ENCODE measurements at regions not wholly inside any gene's neighbourhood (a gene's known extent, or its start where the extent isn't known, plus 50 kb on each side); places are given as distances from the start of the nearest gene placed in this dataset.

GRCh38 chr10:78992333-78992732, 76.4 kb upstream of the ZMIZ1 start:
- no peak overlapping the region for H3K4me3 ChIP-seq
- H3K4me1 ChIP-seq: no peaks in the 10 kb centered on the region
- H3K27me3 ChIP-seq: no peaks in the 10 kb centered on the region
- no peaks in the 10 kb centered on the region for H3K36me3 ChIP-seq
- no peak overlapping the region for H3K27ac ChIP-seq
- TF ChIP-seq POLR2A (IDR thresholded peaks at IDR 0.05) (no peak), POLR2AphosphoS5 (IDR thresholded peaks at IDR 0.05) (no peak), CTCF (IDR thresholded peaks at IDR 0.05) (no peak), EP300 (IDR thresholded peaks at IDR 0.05) (no peak)
- WGBS: 85% methylated on average over 6 of the region's 6 CpGs
- DNase-seq (ENCODE audit: low spot score in 2 of 2): no peak
- H3K9me3 ChIP-seq: no peaks in the 10 kb centered on the region

GRCh38 chr10:78993261-78993945, 75.4 kb upstream of the ZMIZ1 start:
- Histone ChIP-seq H3K4me3 (no peak overlapping the region), H3K4me1 (no peaks in the 10 kb centered on the region), H3K27ac (no peak overlapping the region), H3K9me3 (no peaks in the 10 kb centered on the region), H3K27me3 (no peaks in the 10 kb centered on the region), H3K36me3 (no peaks in the 10 kb centered on the region)
- no peak for DNase-seq (ENCODE audit: low spot score in 2 of 2)
- TF ChIP-seq EP300 (IDR thresholded peaks at IDR 0.05) (no peak), POLR2A (IDR thresholded peaks at IDR 0.05) (no peak)
- 90% methylated on average over 6 of the region's 10 CpGs for WGBS

GRCh38 chr10:78995987-78996791, 72.6 kb upstream of the ZMIZ1 start:
- Histone ChIP-seq H3K4me3 (no peak overlapping the region), H3K9me3 (no peaks in the 10 kb centered on the region), H3K27ac (no peak overlapping the region), H3K27me3 (no peaks in the 10 kb centered on the region), H3K4me1 (no peaks in the 10 kb centered on the region), H3K36me3 (no peaks in the 10 kb centered on the region)
- no peak for DNase-seq (ENCODE audit: low spot score in 2 of 2)
- TF ChIP-seq POLR2AphosphoS5 (IDR thresholded peaks at IDR 0.05) (no peak), CTCF (IDR thresholded peaks at IDR 0.05) (no peak), POLR2A (IDR thresholded peaks at IDR 0.05) (no peak), EP300 (IDR thresholded peaks at IDR 0.05) (no peak)
- 91% methylated on average over 14 of the region's 14 CpGs for WGBS

- WGBS: 73% methylated on average over 3 of the region's 3 CpGs
- H3K9me3 ChIP-seq: no peaks in the 10 kb centered on the region
- no peak overlapping the region for H3K4me3 ChIP-seq
- H3K27ac ChIP-seq: no peak overlapping the region
- H3K27me3 ChIP-seq: no peaks in the 10 kb centered on the region
- TF ChIP-seq POLR2A (IDR thresholded peaks at IDR 0.05) (no peak), CTCF (IDR thresholded peaks at IDR 0.05) (no peak), EP300 (IDR thresholded peaks at IDR 0.05) (no peak), POLR2AphosphoS5 (IDR thresholded peaks at IDR 0.05) (no peak)
- H3K36me3 ChIP-seq: no peaks in the 10 kb centered on the region
- DNase-seq (ENCODE audit: low spot score in 2 of 2): no peak
- H3K4me1 ChIP-seq: no peaks in the 10 kb centered on the region
Observed at GRCh38 chr10:78996792-78997129, 72.0 kb upstream of the ZMIZ1 start.

- DNase-seq (ENCODE audit: low spot score in 2 of 2): no peak
- H3K27ac ChIP-seq: no peak overlapping the region
- TF ChIP-seq POLR2A (IDR thresholded peaks at IDR 0.05) (no peak), POLR2AphosphoS5 (IDR thresholded peaks at IDR 0.05) (no peak), EP300 (IDR thresholded peaks at IDR 0.05) (no peak), CTCF (IDR thresholded peaks at IDR 0.05) (no peak)
- no peaks in the 10 kb centered on the region for H3K27me3 ChIP-seq
- no peaks in the 10 kb centered on the region for H3K36me3 ChIP-seq
- 56% methylated on average over 9 of the region's 10 CpGs for WGBS
- no peaks in the 10 kb centered on the region for H3K4me1 ChIP-seq
- H3K9me3 ChIP-seq: no peaks in the 10 kb centered on the region
- H3K4me3 ChIP-seq: no peak overlapping the region
Observed at GRCh38 chr10:78997635-78998618, 70.8 kb upstream of the ZMIZ1 start.

All from suprapubic skin (tissue), 4 donors.